Choroid plexus epithelial cell (primary cell): ENCODE measurements at regions not wholly inside any gene's neighbourhood (a gene's known extent, or its start where the extent isn't known, plus 50 kb on each side); places are given as distances from the start of the nearest gene placed in this dataset.

Experiments
- DNase-seq: peaks from one replicate; pipeline ENCODE4 v3.0.0-alpha.2; 2010; ENCODE audit warnings: low read depth
- H3K4me3 ChIP-seq: 2 replicates; pipeline ENCODE4 v1.5.1; 2011; ENCODE audit warnings: low read depth, mild to moderate bottlenecking, control low read depth, low read length, moderate library complexity
- TF ChIP-seq, protein P1 (sequence below): conservative IDR thresholded peaks from 2 replicates; pipeline ENCODE4 v1.5.1; 2011; ENCODE audit warnings: low read depth, mild to moderate bottlenecking, control low read depth, inconsistent platforms, low read length, moderate library complexity

DNA sequence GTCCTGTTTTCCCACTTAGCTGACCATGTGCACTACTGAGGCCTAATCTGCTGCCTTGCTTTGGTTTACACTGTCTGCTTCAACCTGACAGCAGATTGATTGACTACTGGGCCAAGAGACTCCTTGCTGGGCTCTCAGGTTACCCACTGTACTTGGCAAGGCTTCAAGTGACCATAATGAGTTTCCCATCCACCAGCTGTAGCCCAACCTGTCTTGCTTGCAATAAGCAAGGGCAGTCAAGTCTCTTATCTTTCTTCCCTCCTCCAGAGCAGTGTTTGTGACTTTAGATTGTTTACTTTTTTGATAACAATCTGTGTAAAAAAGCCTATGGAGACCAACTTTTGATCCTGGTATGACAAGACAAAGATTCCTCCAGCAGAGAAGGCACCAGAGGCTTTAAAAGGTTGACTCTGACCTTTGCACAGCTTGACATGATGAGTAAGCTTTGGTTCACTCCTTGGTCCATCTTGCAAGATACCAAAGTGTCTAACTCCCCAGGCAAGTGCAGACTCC lies 912.3 kb upstream of the SEMA6A start:
- TF ChIP-seq, protein P1, sequence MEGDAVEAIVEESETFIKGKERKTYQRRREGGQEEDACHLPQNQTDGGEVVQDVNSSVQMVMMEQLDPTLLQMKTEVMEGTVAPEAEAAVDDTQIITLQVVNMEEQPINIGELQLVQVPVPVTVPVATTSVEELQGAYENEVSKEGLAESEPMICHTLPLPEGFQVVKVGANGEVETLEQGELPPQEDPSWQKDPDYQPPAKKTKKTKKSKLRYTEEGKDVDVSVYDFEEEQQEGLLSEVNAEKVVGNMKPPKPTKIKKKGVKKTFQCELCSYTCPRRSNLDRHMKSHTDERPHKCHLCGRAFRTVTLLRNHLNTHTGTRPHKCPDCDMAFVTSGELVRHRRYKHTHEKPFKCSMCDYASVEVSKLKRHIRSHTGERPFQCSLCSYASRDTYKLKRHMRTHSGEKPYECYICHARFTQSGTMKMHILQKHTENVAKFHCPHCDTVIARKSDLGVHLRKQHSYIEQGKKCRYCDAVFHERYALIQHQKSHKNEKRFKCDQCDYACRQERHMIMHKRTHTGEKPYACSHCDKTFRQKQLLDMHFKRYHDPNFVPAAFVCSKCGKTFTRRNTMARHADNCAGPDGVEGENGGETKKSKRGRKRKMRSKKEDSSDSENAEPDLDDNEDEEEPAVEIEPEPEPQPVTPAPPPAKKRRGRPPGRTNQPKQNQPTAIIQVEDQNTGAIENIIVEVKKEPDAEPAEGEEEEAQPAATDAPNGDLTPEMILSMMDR, result no peak
- no peak overlapping the region for H3K4me3 ChIP-seq
- no peak for DNase-seq

DNA sequence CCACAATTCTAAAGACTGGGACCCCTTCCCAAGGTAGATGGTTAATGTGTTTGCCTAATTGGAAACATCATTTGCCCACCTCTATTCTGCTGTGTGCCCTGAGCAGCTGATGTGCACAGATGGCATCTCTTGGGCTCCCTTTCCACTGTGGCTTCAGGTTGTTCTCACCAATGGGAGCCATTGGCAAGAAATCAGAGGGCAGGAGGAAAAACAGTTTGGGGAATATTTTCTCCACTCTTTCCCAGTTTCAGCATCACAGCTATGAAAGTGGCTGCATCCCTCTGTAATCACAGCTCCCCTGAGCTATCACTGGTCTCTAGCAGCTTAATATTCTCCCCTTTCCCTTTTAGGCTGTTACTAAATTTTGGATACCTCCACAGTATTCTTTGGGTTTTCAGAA lies 911.6 kb upstream of the SEMA6A start:
- TF ChIP-seq, protein P1, result no peak
- H3K4me3 ChIP-seq, result no peak overlapping the region
- DNase-seq, result no peak

- DNase-seq, result no peak
- TF ChIP-seq, protein P1, result no peak
- H3K4me3 ChIP-seq, result no peak overlapping the region
Observed at GRCh38 chr5:117475919-117476318, 901.3 kb upstream of the SEMA6A start.

- DNase-seq, result no peak
- H3K4me3 ChIP-seq, result no peak overlapping the region
- TF ChIP-seq, protein P1, result no peak
Observed at GRCh38 chr5:117473165-117473564, 898.5 kb upstream of the SEMA6A start.

GRCh38 chr5:117463881-117464570 lies 889.4 kb upstream of the SEMA6A start:
- TF ChIP-seq, protein P1, result no peak
- no peak for DNase-seq
- no peak overlapping the region for H3K4me3 ChIP-seq

DNA sequence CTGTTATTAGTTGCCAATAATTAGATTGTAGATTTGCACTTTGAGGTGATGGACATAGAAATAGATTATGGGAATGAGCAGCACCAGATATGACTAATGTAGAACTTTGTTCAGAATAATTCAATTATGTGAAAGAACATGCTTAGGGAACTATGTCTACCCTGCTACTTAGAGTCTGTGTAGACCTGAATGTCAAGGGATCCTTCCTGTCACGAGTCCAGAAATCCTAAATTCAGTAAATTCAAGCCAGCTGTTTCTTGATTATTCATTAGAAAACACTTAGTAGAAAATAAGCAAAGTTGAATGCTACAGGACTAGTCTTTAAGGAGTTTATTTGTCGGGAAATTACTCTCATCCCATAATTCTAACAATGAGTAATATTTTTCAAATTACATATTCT lies 887.3 kb upstream of the SEMA6A start:
- H3K4me3 ChIP-seq, result no peak overlapping the region
- no peak for DNase-seq
- TF ChIP-seq, protein P1, result no peak

GRCh38 chr5:117461403-117461802 lies 886.8 kb upstream of the SEMA6A start:
- no peak for DNase-seq
- TF ChIP-seq, protein P1, result no peak
- no peak overlapping the region for H3K4me3 ChIP-seq
